Endothelial cell of umbilical vein (primary cell): ENCODE measurements at regions not wholly inside any gene's neighbourhood (a gene's known extent, or its start where the extent isn't known, plus 50 kb on each side); places are given as distances from the start of the nearest gene placed in this dataset.

ENCODE experiments used
- BruUV-seq: library from RNA; stranded (reverse); fragments of 400-500 nt; replicated peaks from 2 replicates; lab custom pipeline; 2021; lab: Mats Ljungman, UMichigan
- CTCF ChIA-PET: fragments of 300-600, 350-600 bp; sonication (Branson Sonifier 250); formaldehyde crosslinking; loops from one replicate; lab custom pipeline; 2021; ENCODE audit warnings: antibody characterized with exemption, inconsistent platforms; lab: Charles Lee
- POLR2A ChIA-PET: fragments of 300-600, 350-600 bp; sonication (Branson Sonifier 250); formaldehyde crosslinking; loops from one replicate; lab custom pipeline; 2021; ENCODE audit warnings: antibody characterized with exemption, inconsistent platforms; lab: Charles Lee
- DNase-seq: peaks from one replicate; pipeline ENCODE4 v3.0.0-alpha.2; 2011; ENCODE audit warnings: low read depth, low spot score
- FAIRE-seq: peaks from 2 replicates; lab custom pipeline; 2011; peaks lifted over from hg19 to GRCh38; lab: Jason Lieb, UNC
- H2AFZ ChIP-seq: 2 replicates; pipeline ENCODE4 v1.6.0; 2012; ENCODE audit warnings: low read depth, low read length, control low read depth, inconsistent platforms
- H3K27ac ChIP-seq: 2 replicates; pipeline ENCODE4 v1.5.1; 2011; ENCODE audit warnings: low read depth, mild to moderate bottlenecking, control low read depth, low read length, moderate library complexity; ENCODE audit not compliant: insufficient read depth
- H3K27me3 ChIP-seq, 2 experiments: 2 replicates each; pipeline versions ENCODE4 v1.6.0 to v1.6.1; 2011; ENCODE audit warnings: low read length in 2 of 2, mixed read lengths in 1 of 2; ENCODE audit not compliant: control insufficient read depth in 2 of 2, insufficient read depth in 2 of 2
- H3K36me3 ChIP-seq, 2 experiments: 2 replicates in 1 of 2; 3 replicates in 1 of 2; pipeline ENCODE4 v1.5.1; 2011; ENCODE audit warnings: low read length in 2 of 2, mild to moderate bottlenecking in 1 of 2, moderate library complexity in 1 of 2; ENCODE audit not compliant: control insufficient read depth in 2 of 2, insufficient read depth in 2 of 2; ENCODE audit errors: extremely low read depth in 1 of 2
- H3K4me1 ChIP-seq: 3 replicates; pipeline ENCODE4 v1.5.1; 2011; ENCODE audit warnings: mild to moderate bottlenecking, low read length; ENCODE audit not compliant: control insufficient read depth, insufficient read depth; ENCODE audit errors: extremely low read depth
- H3K4me2 ChIP-seq: 2 replicates; pipeline ENCODE4 v1.6.1; 2011; ENCODE audit warnings: low read length, control low read depth, mixed read lengths; ENCODE audit not compliant: insufficient read depth
- H3K4me3 ChIP-seq, 3 experiments: fragments of 200-600 bp in 1 of 3; sonication (generic), shearing (Covaris generic) in 1 of 3; replicated peaks in 1 of 3; 2 replicates each; pipeline ENCODE4 v1.5.1; 2011 to 2016; ENCODE audit warnings: control low read depth in 3 of 3, low read length in 3 of 3, mild to moderate bottlenecking in 2 of 3, inconsistent platforms in 1 of 3, low read depth in 1 of 3, moderate library complexity in 1 of 3; ENCODE audit not compliant: insufficient read depth in 1 of 3
- H3K79me2 ChIP-seq: 2 replicates; pipeline ENCODE4 v1.6.0; 2012; ENCODE audit warnings: low read length, inconsistent platforms; ENCODE audit not compliant: control insufficient read depth, insufficient read depth
- H3K9ac ChIP-seq: replicated peaks from 2 replicates; pipeline ENCODE3; 2011; ENCODE audit warnings: low read length, control low read depth; ENCODE audit not compliant: insufficient read depth; ENCODE audit errors: extremely low read depth
- H3K9me1 ChIP-seq: replicated peaks from 3 replicates; pipeline ENCODE4 v1.6.0; 2011; ENCODE audit warnings: mild to moderate bottlenecking, low read length; ENCODE audit not compliant: control insufficient read depth, insufficient read depth; ENCODE audit errors: extremely low read depth
- H3K9me3 ChIP-seq: replicated peaks from 2 replicates; pipeline ENCODE4 v1.5.1; 2012; ENCODE audit warnings: low read length, inconsistent platforms; ENCODE audit not compliant: control insufficient read depth, insufficient read depth
- H4K20me1 ChIP-seq: replicated peaks from 2 replicates; pipeline ENCODE3; 2011; ENCODE audit warnings: mild to moderate bottlenecking, low read length; ENCODE audit not compliant: control insufficient read depth, insufficient read depth; ENCODE audit errors: extremely low read depth
- EZH2 ChIP-seq: IDR thresholded peaks from 2 replicates; pipeline ENCODE4 v1.6.1; 2012; ENCODE audit warnings: borderline replicate concordance, low read depth, mild to moderate bottlenecking, moderate library complexity, low read length, inconsistent platforms; ENCODE audit not compliant: severe bottlenecking
- FOS ChIP-seq: IDR thresholded peaks from 2 replicates; pipeline ENCODE4 v1.6.1; 2011; ENCODE audit warnings: mild to moderate bottlenecking, low read length, moderate library complexity, borderline replicate concordance; ENCODE audit not compliant: insufficient read depth
- GATA2 ChIP-seq: IDR thresholded peaks from 2 replicates; pipeline ENCODE4 v1.7.0; 2011; ENCODE audit warnings: low read depth, mild to moderate bottlenecking, moderate library complexity, mixed read lengths, low read length; ENCODE audit not compliant: insufficient read length, insufficient read depth
- JUN ChIP-seq: IDR thresholded peaks from 2 replicates; pipeline ENCODE4 v1.6.1; 2011; ENCODE audit warnings: borderline replicate concordance, low read depth; ENCODE audit not compliant: insufficient read length, insufficient read depth
- MYC ChIP-seq: IDR thresholded peaks from one replicate; pipeline ENCODE4 v1.6.1; 2011; ENCODE audit warnings: mild to moderate bottlenecking, low read depth, low read length
- POLR2A ChIP-seq: IDR thresholded peaks from 2 replicates; pipeline ENCODE4 v1.6.1; 2012; ENCODE audit warnings: low read depth, mild to moderate bottlenecking, control low read depth, low read length
- POLR2AphosphoS5 ChIP-seq: IDR thresholded peaks from 2 replicates; pipeline ENCODE4 v1.6.1; 2012; ENCODE audit warnings: low read depth, mild to moderate bottlenecking, control low read depth, low read length, moderate library complexity; ENCODE audit not compliant: insufficient read depth
- dilution Hi-C: fragments of 300-500 bp; cut with MboI; formaldehyde crosslinking; loops from one replicate; pipeline ENCODE4 v1.15.0; 2019; ENCODE audit warnings: low sequenced_read_pairs; ENCODE audit not compliant: extremely low pct_ligation_motif_present
- intact Hi-C: fragments of 100-400 bp; cut with micrococcal nuclease; formaldehyde crosslinking; loops from one replicate; pipeline ENCODE4 v1.10.0; 2022
- TF ChIP-seq, protein P1 (sequence below): IDR thresholded peaks from 2 replicates; pipeline ENCODE4 v1.6.1; 2011; ENCODE audit not compliant: insufficient read depth, insufficient read length
- TF ChIP-seq, protein P2 (sequence below), 2 donors: IDR thresholded peaks; 1 replicate in 1 of 2; 2 replicates in 1 of 2; pipeline ENCODE4 v1.5.1; 2011; ENCODE audit warnings: low read length in 2 of 2, mild to moderate bottlenecking in 2 of 2, moderate library complexity in 2 of 2, control low read depth in 1 of 2, inconsistent platforms in 1 of 2, low read depth in 1 of 2; ENCODE audit not compliant: insufficient read depth in 1 of 2; ENCODE audit errors: extremely low read depth in 1 of 2

- Histone ChIP-seq H3K27ac (no peak overlapping the region), H3K79me2 (no peaks in the 10 kb centered on the region), H3K4me3 (no peak overlapping the region), H3K9ac (no peak overlapping the region), H4K20me1 (no peaks in the 10 kb centered on the region), H2AFZ (no peak overlapping the region), H3K27me3 (no peaks in the 10 kb centered on the region), H3K4me2 (no peak overlapping the region), H3K36me3 (no peaks in the 10 kb centered on the region), H3K9me3 (no peaks in the 10 kb centered on the region), H3K4me1 (no peaks in the 10 kb centered on the region), H3K9me1 (no peaks in the 10 kb centered on the region)
- no TSS peak for BruUV-seq
- no peak for DNase-seq
- ChIA-PET POLR2A (no interaction called here), CTCF (interaction anchor here (0.8 to 1.8 kb wide), 5 partner anchors 15 to 378 kb away, joined by 3 to 8 read pairs (median 4); no protein-coding TSS in a partner anchor)
- no peak for FAIRE-seq
- dilution Hi-C loops = no loop called here
- intact Hi-C loops = no loop called here
- TF ChIP-seq, protein P1, sequence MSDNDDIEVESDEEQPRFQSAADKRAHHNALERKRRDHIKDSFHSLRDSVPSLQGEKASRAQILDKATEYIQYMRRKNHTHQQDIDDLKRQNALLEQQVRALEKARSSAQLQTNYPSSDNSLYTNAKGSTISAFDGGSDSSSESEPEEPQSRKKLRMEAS = no peak
- TF ChIP-seq EZH2 (no peak), JUN (no peak), MYC (no peak), FOS (no peak), POLR2AphosphoS5 (no peak), GATA2 (no peak), POLR2A (no peak)
- TF ChIP-seq, protein P2, sequence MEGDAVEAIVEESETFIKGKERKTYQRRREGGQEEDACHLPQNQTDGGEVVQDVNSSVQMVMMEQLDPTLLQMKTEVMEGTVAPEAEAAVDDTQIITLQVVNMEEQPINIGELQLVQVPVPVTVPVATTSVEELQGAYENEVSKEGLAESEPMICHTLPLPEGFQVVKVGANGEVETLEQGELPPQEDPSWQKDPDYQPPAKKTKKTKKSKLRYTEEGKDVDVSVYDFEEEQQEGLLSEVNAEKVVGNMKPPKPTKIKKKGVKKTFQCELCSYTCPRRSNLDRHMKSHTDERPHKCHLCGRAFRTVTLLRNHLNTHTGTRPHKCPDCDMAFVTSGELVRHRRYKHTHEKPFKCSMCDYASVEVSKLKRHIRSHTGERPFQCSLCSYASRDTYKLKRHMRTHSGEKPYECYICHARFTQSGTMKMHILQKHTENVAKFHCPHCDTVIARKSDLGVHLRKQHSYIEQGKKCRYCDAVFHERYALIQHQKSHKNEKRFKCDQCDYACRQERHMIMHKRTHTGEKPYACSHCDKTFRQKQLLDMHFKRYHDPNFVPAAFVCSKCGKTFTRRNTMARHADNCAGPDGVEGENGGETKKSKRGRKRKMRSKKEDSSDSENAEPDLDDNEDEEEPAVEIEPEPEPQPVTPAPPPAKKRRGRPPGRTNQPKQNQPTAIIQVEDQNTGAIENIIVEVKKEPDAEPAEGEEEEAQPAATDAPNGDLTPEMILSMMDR (IDR thresholded peaks at IDR 0.05; ENCODE audit: extremely low read depth in 1 of 2, insufficient read depth in 1 of 2, low read depth in 1 of 2, low read length in 2 of 2) = no peak
Measured at GRCh38 chr12:25009496-25010092, 60.7 kb upstream of the BCAT1 start.
